ENCODE measurements at regions not wholly inside any gene's neighbourhood (a gene's known extent, or its start where the extent isn't known, plus 50 kb on each side); places are given as distances from the start of the nearest gene placed in this dataset.
"Not testable (repeated sequence)": the region's sequence is repeated elsewhere in the genome, so short reads cannot be mapped to it uniquely, and the experiment has no call there.

DNA sequence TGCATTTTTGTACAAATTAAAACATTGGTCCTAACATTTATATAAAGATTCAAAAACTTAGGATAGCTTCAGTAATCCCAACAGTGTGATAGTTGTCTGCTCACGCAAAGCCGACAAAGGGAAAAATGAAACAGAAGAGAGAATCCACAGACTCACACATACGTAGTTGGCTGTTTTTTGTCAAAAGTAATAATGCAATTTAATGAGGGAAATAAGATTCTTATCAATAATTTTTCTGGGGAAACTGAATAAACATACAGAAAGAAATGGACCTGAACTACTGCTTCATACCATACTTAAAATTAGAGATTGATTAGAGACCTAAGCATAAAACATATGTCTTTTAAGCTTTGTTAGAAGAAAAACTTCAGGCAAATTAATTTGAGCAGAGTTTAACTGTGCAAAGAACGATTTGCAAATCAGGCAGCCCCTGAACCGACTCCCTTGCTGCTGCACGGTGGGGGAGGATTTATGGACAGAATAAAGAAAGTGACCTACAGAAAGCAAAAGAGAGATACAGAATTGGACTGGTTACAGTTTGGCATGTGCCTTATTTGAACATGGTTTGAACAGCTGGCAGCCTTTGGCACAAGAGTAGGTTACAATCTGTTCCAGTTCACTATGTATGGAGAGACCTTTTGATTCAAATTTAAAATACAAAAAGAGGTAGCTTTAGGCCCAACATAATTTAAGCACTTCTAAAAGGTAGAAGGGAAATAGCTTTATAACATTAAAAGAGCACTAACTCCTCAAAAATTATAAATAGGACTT, 64.9 kb upstream of the CTSV start:
- H3K4me1 ChIP-seq (ENCODE audit: control insufficient read depth in 1 of 2, insufficient read depth in 2 of 2, low read length in 2 of 2); H3K36me3 Mint-ChIP-seq; H3K4me3 Mint-ChIP-seq; intact Hi-C loops (cut with micrococcal nuclease); H3K27ac ChIP-seq (ENCODE audit: low read depth in 1 of 2, low read length in 2 of 2); H3K9ac ChIP-seq (ENCODE audit: insufficient read depth, low read length, poor library complexity, severe bottlenecking); H2AFZ ChIP-seq (ENCODE audit: insufficient read depth, low read depth, low read length, poor library complexity, severe bottlenecking); H3K9me3 Mint-ChIP-seq; H3K79me2 ChIP-seq (ENCODE audit: insufficient read depth, low read length); H3K4me2 ChIP-seq (replicated peaks; ENCODE audit: extremely low read depth, low read length, poor library complexity, severe bottlenecking); H3K36me3 ChIP-seq (replicated peaks in 1 of 2; ENCODE audit: control insufficient read depth in 1 of 2, insufficient read depth in 2 of 2, low read length in 2 of 2); H3K4me1 Mint-ChIP-seq; H3K27ac Mint-ChIP-seq; H3K4me3 ChIP-seq (replicated peaks in 1 of 3; ENCODE audit: low read depth in 2 of 3, low read length in 3 of 3); H3K9me3 ChIP-seq (replicated peaks in 1 of 2; ENCODE audit: control insufficient read depth in 1 of 2, insufficient read depth in 1 of 2, low read length in 2 of 2); H3K27me3 ChIP-seq (ENCODE audit: control insufficient read depth in 2 of 2, insufficient read depth in 2 of 2, low read length in 2 of 2); DNase-seq; H4K20me1 ChIP-seq (ENCODE audit: insufficient read depth, low read length): not testable (repeated sequence)
- H3K27me3 Mint-ChIP-seq (ENCODE audit: low read depth in 3 of 3), result peaks cover 6 to 17% (median 16%) of the 10 kb centered on the region in 3 donors
- WGBS (ENCODE audit: insufficient coverage), result 86% methylated on average over 3 of the region's 6 CpGs

GRCh38 chr9:97099540-97099939, 60.6 kb upstream of the CTSV start:
- H3K4me3 Mint-ChIP-seq; H4K20me1 ChIP-seq (ENCODE audit: insufficient read depth, low read length); H3K27ac ChIP-seq (ENCODE audit: low read depth in 1 of 2, low read length in 2 of 2); DNase-seq; H3K4me1 ChIP-seq (ENCODE audit: control insufficient read depth in 1 of 2, insufficient read depth in 2 of 2, low read length in 2 of 2); H3K4me2 ChIP-seq (replicated peaks; ENCODE audit: extremely low read depth, low read length, poor library complexity, severe bottlenecking); H3K36me3 Mint-ChIP-seq; H3K36me3 ChIP-seq (replicated peaks in 1 of 2; ENCODE audit: control insufficient read depth in 1 of 2, insufficient read depth in 2 of 2, low read length in 2 of 2); H3K9me3 ChIP-seq (replicated peaks in 1 of 2; ENCODE audit: control insufficient read depth in 1 of 2, insufficient read depth in 1 of 2, low read length in 2 of 2); intact Hi-C loops (cut with micrococcal nuclease); H3K9ac ChIP-seq (ENCODE audit: insufficient read depth, low read length, poor library complexity, severe bottlenecking); H3K4me1 Mint-ChIP-seq; H3K79me2 ChIP-seq (ENCODE audit: insufficient read depth, low read length); H3K4me3 ChIP-seq (replicated peaks in 1 of 3; ENCODE audit: low read depth in 2 of 3, low read length in 3 of 3); H3K27me3 ChIP-seq (ENCODE audit: control insufficient read depth in 2 of 2, insufficient read depth in 2 of 2, low read length in 2 of 2); H3K27ac Mint-ChIP-seq; H3K9me3 Mint-ChIP-seq; H2AFZ ChIP-seq (ENCODE audit: insufficient read depth, low read depth, low read length, poor library complexity, severe bottlenecking): not testable (repeated sequence)
- peaks cover 5 to 19% (median 13%) of the 10 kb centered on the region in 3 donors for H3K27me3 Mint-ChIP-seq (ENCODE audit: low read depth in 3 of 3)
- WGBS (ENCODE audit: insufficient coverage), result no CpG with 5 or more reads among the region's 2 CpGs

GRCh38 chr9:97096793-97097192, 57.9 kb upstream of the CTSV start:
- Histone ChIP-seq H3K9me3 (replicated peaks in 1 of 2; ENCODE audit: control insufficient read depth in 1 of 2, insufficient read depth in 1 of 2, low read length in 2 of 2) (no peaks in the 10 kb centered on the region), H3K27me3 (ENCODE audit: control insufficient read depth in 2 of 2, insufficient read depth in 2 of 2, low read length in 2 of 2) (peaks cover 10% of the 10 kb centered on the region in 2 donors), H2AFZ (ENCODE audit: insufficient read depth, low read depth, low read length, poor library complexity, severe bottlenecking) (no peak overlapping the region), H3K36me3 (replicated peaks in 1 of 2; ENCODE audit: control insufficient read depth in 1 of 2, insufficient read depth in 2 of 2, low read length in 2 of 2) (no peaks in the 10 kb centered on the region), H3K79me2 (ENCODE audit: insufficient read depth, low read length) (no peaks in the 10 kb centered on the region), H3K4me2 (replicated peaks; ENCODE audit: extremely low read depth, low read length, poor library complexity, severe bottlenecking) (no peak overlapping the region), H3K4me3 (replicated peaks in 1 of 3; ENCODE audit: low read depth in 2 of 3, low read length in 3 of 3) (no peak overlapping the region), H3K4me1 (ENCODE audit: control insufficient read depth in 1 of 2, insufficient read depth in 2 of 2, low read length in 2 of 2) (no peaks in the 10 kb centered on the region), H3K27ac (ENCODE audit: low read depth in 1 of 2, low read length in 2 of 2) (no peak overlapping the region), H3K9ac (ENCODE audit: insufficient read depth, low read length, poor library complexity, severe bottlenecking) (no peak overlapping the region), H4K20me1 (ENCODE audit: insufficient read depth, low read length) (no peaks in the 10 kb centered on the region)
- no peaks in the 10 kb centered on the region for H3K4me1 Mint-ChIP-seq
- H3K27ac Mint-ChIP-seq, result no peak overlapping the region
- H3K27me3 Mint-ChIP-seq (ENCODE audit: low read depth in 3 of 3), result peaks cover 6 to 22% (median 10%) of the 10 kb centered on the region in 3 donors
- DNase-seq, result no peak
- H3K4me3 Mint-ChIP-seq, result no peak overlapping the region
- peaks cover 0 to 4% (median 0%) of the 10 kb centered on the region in 7 donors for H3K9me3 Mint-ChIP-seq
- no peaks in the 10 kb centered on the region for H3K36me3 Mint-ChIP-seq
- no peak for TF ChIP-seq CTCF (IDR thresholded peaks at IDR 0.05)
- 90% methylated on average over 2 of the region's 4 CpGs for WGBS (ENCODE audit: insufficient coverage)
- intact Hi-C loops (cut with micrococcal nuclease), result no loop called here

GRCh38 chr9:97089361-97089760, 50.4 kb upstream of the CTSV start:
- H3K9me3 Mint-ChIP-seq; H3K9ac ChIP-seq (ENCODE audit: insufficient read depth, low read length, poor library complexity, severe bottlenecking); H2AFZ ChIP-seq (ENCODE audit: insufficient read depth, low read depth, low read length, poor library complexity, severe bottlenecking); H4K20me1 ChIP-seq (ENCODE audit: insufficient read depth, low read length); intact Hi-C loops (cut with micrococcal nuclease); H3K36me3 ChIP-seq (replicated peaks in 1 of 2; ENCODE audit: control insufficient read depth in 1 of 2, insufficient read depth in 2 of 2, low read length in 2 of 2); H3K27ac ChIP-seq (ENCODE audit: low read depth in 1 of 2, low read length in 2 of 2); H3K27ac Mint-ChIP-seq; H3K27me3 ChIP-seq (ENCODE audit: control insufficient read depth in 2 of 2, insufficient read depth in 2 of 2, low read length in 2 of 2); H3K4me3 ChIP-seq (replicated peaks in 1 of 3; ENCODE audit: low read depth in 2 of 3, low read length in 3 of 3); H3K4me3 Mint-ChIP-seq; H3K4me1 ChIP-seq (ENCODE audit: control insufficient read depth in 1 of 2, insufficient read depth in 2 of 2, low read length in 2 of 2); H3K4me1 Mint-ChIP-seq; H3K79me2 ChIP-seq (ENCODE audit: insufficient read depth, low read length); H3K4me2 ChIP-seq (replicated peaks; ENCODE audit: extremely low read depth, low read length, poor library complexity, severe bottlenecking); DNase-seq; H3K36me3 Mint-ChIP-seq; H3K9me3 ChIP-seq (replicated peaks in 1 of 2; ENCODE audit: control insufficient read depth in 1 of 2, insufficient read depth in 1 of 2, low read length in 2 of 2): not testable (repeated sequence)
- peaks cover 15 to 42% (median 20%) of the 10 kb centered on the region in 3 donors for H3K27me3 Mint-ChIP-seq (ENCODE audit: low read depth in 3 of 3)
- 100% methylated on average over 2 of the region's 3 CpGs for WGBS (ENCODE audit: insufficient coverage)

Measured in CD14-positive monocyte (primary cell).